ENCODE measurements at regions not wholly inside any gene's neighbourhood (a gene's known extent, or its start where the extent isn't known, plus 50 kb on each side); places are given as distances from the start of the nearest gene placed in this dataset.

- TF ChIP-seq, protein P1, sequence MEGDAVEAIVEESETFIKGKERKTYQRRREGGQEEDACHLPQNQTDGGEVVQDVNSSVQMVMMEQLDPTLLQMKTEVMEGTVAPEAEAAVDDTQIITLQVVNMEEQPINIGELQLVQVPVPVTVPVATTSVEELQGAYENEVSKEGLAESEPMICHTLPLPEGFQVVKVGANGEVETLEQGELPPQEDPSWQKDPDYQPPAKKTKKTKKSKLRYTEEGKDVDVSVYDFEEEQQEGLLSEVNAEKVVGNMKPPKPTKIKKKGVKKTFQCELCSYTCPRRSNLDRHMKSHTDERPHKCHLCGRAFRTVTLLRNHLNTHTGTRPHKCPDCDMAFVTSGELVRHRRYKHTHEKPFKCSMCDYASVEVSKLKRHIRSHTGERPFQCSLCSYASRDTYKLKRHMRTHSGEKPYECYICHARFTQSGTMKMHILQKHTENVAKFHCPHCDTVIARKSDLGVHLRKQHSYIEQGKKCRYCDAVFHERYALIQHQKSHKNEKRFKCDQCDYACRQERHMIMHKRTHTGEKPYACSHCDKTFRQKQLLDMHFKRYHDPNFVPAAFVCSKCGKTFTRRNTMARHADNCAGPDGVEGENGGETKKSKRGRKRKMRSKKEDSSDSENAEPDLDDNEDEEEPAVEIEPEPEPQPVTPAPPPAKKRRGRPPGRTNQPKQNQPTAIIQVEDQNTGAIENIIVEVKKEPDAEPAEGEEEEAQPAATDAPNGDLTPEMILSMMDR (IDR thresholded peaks at IDR 0.05): no peak
- no peaks in the 10 kb centered on the region for H3K36me3 ChIP-seq (ENCODE audit: insufficient read depth, low read length)
- no peaks in the 10 kb centered on the region for H3K27me3 Mint-ChIP-seq
- ATAC-seq (ENCODE audit: poor library complexity) (no peak), DNase-seq (no peak)
- CTCF ChIA-PET: interaction anchor here (1.1 to 1.2 kb wide), 2 partner anchors 25 to 35 kb away, joined by 3 to 4 read pairs; no protein-coding TSS in a partner anchor
- H3K9me3 Mint-ChIP-seq: no peaks in the 10 kb centered on the region
- no peaks in the 10 kb centered on the region for H3K9me3 ChIP-seq (ENCODE audit: control insufficient read depth in 1 of 2, insufficient read depth in 1 of 2, low read length in 2 of 2)
- no peaks in the 10 kb centered on the region for H3K36me3 Mint-ChIP-seq (ENCODE audit: low read depth)
- peak overlapping the region; percentile 97 for H3K27ac Mint-ChIP-seq
- intact Hi-C loops (cut with DNase I, micrococcal nuclease): no loop called here
- POLR2A ChIA-PET: interaction anchor here (1.0 to 2.2 kb wide), 6 partner anchors 19 to 70 kb away, joined by 3 to 8 read pairs (median 3); no protein-coding TSS in a partner anchor
- peak overlapping the region; percentile 72 for H3K4me3 Mint-ChIP-seq
- H3K4me1 Mint-ChIP-seq (ENCODE audit: low read depth): peaks cover 83% of the 10 kb centered on the region
- no peaks in the 10 kb centered on the region for H3K27me3 ChIP-seq (ENCODE audit: control insufficient read depth in 1 of 2, insufficient read depth in 2 of 2, low read length in 2 of 2)
- peaks cover 64% of the 10 kb centered on the region for H3K4me1 ChIP-seq (ENCODE audit: insufficient read depth, low read length)
- no peak overlapping the region for H3K4me3 ChIP-seq (ENCODE audit: low read length)
- peak overlapping the region in 1 of 2 donors; percentile 88 for H3K27ac ChIP-seq (ENCODE audit: low read depth in 1 of 2, low read length in 2 of 2)
Observed at GRCh38 chr22:22823131-22823810, 64.3 kb upstream of the IGLL5 start.

DNA sequence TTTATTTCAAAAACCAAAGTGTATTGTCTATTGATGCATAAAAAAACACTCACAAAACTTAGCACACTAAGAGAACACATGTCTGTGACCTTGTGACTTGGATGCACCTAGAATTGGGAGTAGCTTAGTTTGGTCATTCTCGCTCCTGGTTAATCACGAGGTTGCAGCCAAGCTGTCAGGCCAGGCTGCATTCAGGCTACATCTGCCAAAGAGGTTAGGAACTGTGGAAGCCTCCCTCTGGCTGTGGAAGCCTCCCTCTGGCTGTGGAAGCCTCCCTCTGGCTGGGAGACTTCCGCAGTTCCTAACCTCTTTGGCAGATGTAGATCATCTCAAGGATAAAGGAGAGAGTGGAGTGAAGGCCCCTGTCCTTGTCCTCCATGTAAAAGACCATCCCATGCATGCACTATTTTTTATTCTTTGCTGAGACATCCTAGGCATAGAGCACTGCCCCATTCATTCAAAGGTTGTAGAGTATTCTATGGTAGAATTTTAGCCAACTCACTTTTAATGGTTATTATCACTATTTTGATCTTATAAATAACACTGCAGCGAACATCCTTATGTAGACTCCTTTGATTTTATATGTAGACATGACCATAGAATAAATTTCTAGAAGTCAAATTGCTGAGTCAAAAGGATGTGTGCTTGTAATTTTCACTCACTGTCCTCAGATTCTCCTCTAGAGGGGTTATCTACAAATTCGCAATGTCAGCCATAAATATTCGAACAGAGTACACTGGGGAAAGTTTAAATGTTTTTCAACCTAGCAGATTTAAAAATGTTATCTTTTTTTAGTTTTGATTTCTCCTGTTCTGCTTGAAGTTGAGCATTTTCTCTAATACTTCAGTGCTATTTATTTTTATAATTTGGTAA is 63.0 kb upstream of the IGLL5 start:
- Mint-ChIP-seq H3K9me3 (no peaks in the 10 kb centered on the region), H3K36me3 (ENCODE audit: low read depth) (no peaks in the 10 kb centered on the region), H3K27ac (peak overlapping the region; percentile 37), H3K4me3 (no peak overlapping the region), H3K27me3 (no peaks in the 10 kb centered on the region), H3K4me1 (ENCODE audit: low read depth) (peaks cover 70% of the 10 kb centered on the region)
- Histone ChIP-seq H3K27me3 (ENCODE audit: control insufficient read depth in 1 of 2, insufficient read depth in 2 of 2, low read length in 2 of 2) (no peaks in the 10 kb centered on the region), H3K4me3 (ENCODE audit: low read length) (no peak overlapping the region), H3K27ac (ENCODE audit: low read depth in 1 of 2, low read length in 2 of 2) (no peak overlapping the region), H3K36me3 (ENCODE audit: insufficient read depth, low read length) (no peaks in the 10 kb centered on the region), H3K9me3 (ENCODE audit: control insufficient read depth in 1 of 2, insufficient read depth in 1 of 2, low read length in 2 of 2) (no peaks in the 10 kb centered on the region), H3K4me1 (ENCODE audit: insufficient read depth, low read length) (peaks cover 51% of the 10 kb centered on the region)
- DNase-seq (no peak), ATAC-seq (ENCODE audit: poor library complexity) (no peak)
- TF ChIP-seq, protein P1 (IDR thresholded peaks at IDR 0.05): no peak
- intact Hi-C loops (cut with DNase I, micrococcal nuclease): no loop called here
- ChIA-PET POLR2A (no interaction called here), CTCF (interaction anchor here (1.0 kb wide), 1 partner anchor 23 kb away, joined by 3 read pairs; no protein-coding TSS in a partner anchor)

DNA sequence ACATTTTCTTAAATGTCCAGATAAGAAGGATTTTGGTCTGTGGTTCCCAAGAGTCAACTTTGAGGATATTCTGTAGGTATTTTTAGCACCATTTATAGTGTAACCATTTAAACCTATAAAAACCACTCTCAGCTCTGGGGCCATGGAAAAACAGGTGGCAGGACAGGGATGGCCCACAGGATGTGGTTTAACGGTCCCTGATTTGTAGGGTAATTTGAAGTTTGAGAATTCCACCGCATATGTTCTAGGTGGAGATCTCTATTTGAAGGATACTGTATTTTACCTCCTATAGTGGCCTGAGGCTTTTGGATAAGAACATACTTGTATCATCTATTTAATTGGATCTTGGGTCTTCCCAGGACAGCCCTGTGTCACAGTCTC is 62.4 kb upstream of the IGLL5 start:
- peaks cover 45% of the 10 kb centered on the region for H3K4me1 ChIP-seq (ENCODE audit: insufficient read depth, low read length)
- no peaks in the 10 kb centered on the region for H3K27me3 Mint-ChIP-seq
- no peak overlapping the region for H3K27ac ChIP-seq (ENCODE audit: low read depth in 1 of 2, low read length in 2 of 2)
- no peaks in the 10 kb centered on the region for H3K27me3 ChIP-seq (ENCODE audit: control insufficient read depth in 1 of 2, insufficient read depth in 2 of 2, low read length in 2 of 2)
- no peak overlapping the region for H3K4me3 ChIP-seq (ENCODE audit: low read length)
- ChIA-PET CTCF (interaction anchor here (1.0 kb wide), 1 partner anchor 23 kb away, joined by 3 read pairs; no protein-coding TSS in a partner anchor), POLR2A (no interaction called here)
- intact Hi-C loops (cut with DNase I, micrococcal nuclease): no loop called here
- H3K27ac Mint-ChIP-seq: peak overlapping the region; percentile 37
- no peaks in the 10 kb centered on the region for H3K36me3 ChIP-seq (ENCODE audit: insufficient read depth, low read length)
- no peak overlapping the region for H3K4me3 Mint-ChIP-seq
- no peak for DNase-seq
- no peaks in the 10 kb centered on the region for H3K9me3 Mint-ChIP-seq
- no peaks in the 10 kb centered on the region for H3K36me3 Mint-ChIP-seq (ENCODE audit: low read depth)
- ATAC-seq (ENCODE audit: poor library complexity): no peak
- H3K4me1 Mint-ChIP-seq (ENCODE audit: low read depth): peaks cover 63% of the 10 kb centered on the region
- H3K9me3 ChIP-seq (ENCODE audit: control insufficient read depth in 1 of 2, insufficient read depth in 1 of 2, low read length in 2 of 2): no peaks in the 10 kb centered on the region
- TF ChIP-seq, protein P1 (IDR thresholded peaks at IDR 0.05): no peak
